CD4-positive, alpha-beta T cell (primary cell): ENCODE measurements at regions not wholly inside any gene's neighbourhood (a gene's known extent, or its start where the extent isn't known, plus 50 kb on each side); places are given as distances from the start of the nearest gene placed in this dataset.

Experiments
- ATAC-seq: fragments of 200-7000 bp; cut with Tn5 transposase; one replicate; pipeline ENCODE4 v1.10.0; 2022; ENCODE audit warnings: mild to moderate bottlenecking; ENCODE audit not compliant: poor library complexity
- CTCF ChIA-PET: fragments of 350-600 bp; sonication (Branson Sonifier 250); formaldehyde crosslinking; loops from one replicate; lab custom pipeline; 2021; ENCODE audit warnings: antibody characterized with exemption, inconsistent platforms; lab: Charles Lee
- POLR2A ChIA-PET: fragments of 350-600 bp; sonication (Branson Sonifier 250); formaldehyde crosslinking; loops from one replicate; lab custom pipeline; 2021; ENCODE audit warnings: antibody characterized with exemption, inconsistent platforms; lab: Charles Lee
- DNase-seq, 14 experiments: peaks; one replicate each; pipeline ENCODE4 v3.0.0-alpha.2; 2013 to 2020; ENCODE audit warnings: mixed read lengths in 2 of 14
- H3K27ac ChIP-seq, 2 donors: one replicate each; pipeline versions ENCODE4 v1.5.1 to v1.7.0; 2013; ENCODE audit warnings: low read length in 2 of 2, low read depth in 1 of 2, mild to moderate bottlenecking in 1 of 2
- H3K27me3 ChIP-seq, 2 experiments: 1 replicate in 1 of 2; 2 replicates in 1 of 2; pipeline versions ENCODE4 v1.6.1 to v1.7.0; 2013; ENCODE audit warnings: low read length in 2 of 2, control low read depth in 1 of 2, mild to moderate bottlenecking in 1 of 2, moderate library complexity in 1 of 2; ENCODE audit not compliant: insufficient read depth in 2 of 2, control insufficient read depth in 1 of 2
- H3K36me3 ChIP-seq: one replicate; pipeline ENCODE4 v1.6.1; 2013; ENCODE audit warnings: low read length, control low read depth; ENCODE audit not compliant: insufficient read depth
- H3K4me1 ChIP-seq: one replicate; pipeline ENCODE4 v1.6.1; 2013; ENCODE audit warnings: low read length, control low read depth; ENCODE audit not compliant: insufficient read depth
- H3K4me3 ChIP-seq: one replicate; pipeline ENCODE4 v1.5.1; 2013; ENCODE audit warnings: mild to moderate bottlenecking, low read length, moderate library complexity
- H3K9me3 ChIP-seq, 2 experiments: 1 replicate in 1 of 2; 2 replicates in 1 of 2; pipeline versions ENCODE4 v1.6.1 to v1.7.0; 2013; ENCODE audit warnings: low read length in 2 of 2, mild to moderate bottlenecking in 2 of 2, control low read depth in 1 of 2, moderate library complexity in 1 of 2; ENCODE audit not compliant: control insufficient read depth in 1 of 2, insufficient read depth in 1 of 2
- H3K27ac Mint-ChIP-seq: one replicate; pipeline ENCODE4 v1.8.0; 2020; ENCODE audit warnings: mixed read lengths
- H3K27me3 Mint-ChIP-seq: one replicate; pipeline ENCODE4 v1.8.0; 2021; ENCODE audit warnings: mixed read lengths
- H3K36me3 Mint-ChIP-seq: one replicate; pipeline ENCODE4 v1.8.0; 2021; ENCODE audit warnings: low read depth, mixed read lengths
- H3K4me1 Mint-ChIP-seq: one replicate; pipeline ENCODE4 v1.8.0; 2021; ENCODE audit warnings: low read depth, mixed read lengths
- H3K4me3 Mint-ChIP-seq: one replicate; pipeline ENCODE4 v1.8.0; 2020; ENCODE audit warnings: mild to moderate bottlenecking, mixed read lengths
- H3K9me3 Mint-ChIP-seq: one replicate; pipeline ENCODE4 v1.8.0; 2020; ENCODE audit warnings: mixed read lengths
- CTCF ChIP-seq: fragments of 200-600 bp; IDR thresholded peaks from one replicate; pipeline ENCODE4 v1.8.0; 2022; ENCODE audit warnings: antibody characterized with exemption, mild to moderate bottlenecking
- intact Hi-C, 2 experiments: fragments of 100-400 bp; cut with DNase I in 1 of 2; cut with micrococcal nuclease in 1 of 2; formaldehyde crosslinking; loops; one replicate each; pipeline versions ENCODE4 v1.15.1 to v1.9.0; 2023 to 2025; cut with DNase I, micrococcal nuclease

- DNase-seq (no peak), ATAC-seq (no peak)
- TF ChIP-seq CTCF, result no peak
- Histone ChIP-seq H3K36me3 (no peaks in the 10 kb centered on the region), H3K27me3 (peaks cover 0 to 3% of the 10 kb centered on the region in 2 experiments), H3K4me1 (no peaks in the 10 kb centered on the region), H3K9me3 (no peaks in the 10 kb centered on the region), H3K27ac (no peak overlapping the region), H3K4me3 (no peak overlapping the region)
- H3K27ac Mint-ChIP-seq, result no peak overlapping the region
- no peaks in the 10 kb centered on the region for H3K36me3 Mint-ChIP-seq
- no peaks in the 10 kb centered on the region for H3K27me3 Mint-ChIP-seq
- no peak overlapping the region for H3K4me3 Mint-ChIP-seq
- POLR2A ChIA-PET, result no interaction called here
- H3K9me3 Mint-ChIP-seq, result no peaks in the 10 kb centered on the region
- CTCF ChIA-PET, result no interaction called here
- intact Hi-C loops, result no loop called here
- no peaks in the 10 kb centered on the region for H3K4me1 Mint-ChIP-seq
These were observed 341.7 kb downstream of the UQCRFS1 start for GRCh38 chr19:28871099-28871725.

GRCh38 chr19:28869459-28869858 is 343.5 kb downstream of the UQCRFS1 start:
- no peaks in the 10 kb centered on the region for H3K36me3 Mint-ChIP-seq
- no peaks in the 10 kb centered on the region for H3K27me3 Mint-ChIP-seq
- no peak overlapping the region for H3K27ac ChIP-seq
- DNase-seq, result no peak
- ATAC-seq, result no peak
- H3K36me3 ChIP-seq, result no peaks in the 10 kb centered on the region
- TF ChIP-seq CTCF, result no peak
- H3K4me3 ChIP-seq, result no peak overlapping the region
- POLR2A ChIA-PET, result no interaction called here
- CTCF ChIA-PET, result no interaction called here
- intact Hi-C loops, result no loop called here
- no peaks in the 10 kb centered on the region for H3K9me3 Mint-ChIP-seq
- H3K4me1 ChIP-seq, result no peaks in the 10 kb centered on the region
- peaks cover 0 to 3% of the 10 kb centered on the region in 2 experiments for H3K27me3 ChIP-seq
- no peak overlapping the region for H3K4me3 Mint-ChIP-seq
- no peaks in the 10 kb centered on the region for H3K9me3 ChIP-seq
- no peaks in the 10 kb centered on the region for H3K4me1 Mint-ChIP-seq
- no peak overlapping the region for H3K27ac Mint-ChIP-seq

DNA sequence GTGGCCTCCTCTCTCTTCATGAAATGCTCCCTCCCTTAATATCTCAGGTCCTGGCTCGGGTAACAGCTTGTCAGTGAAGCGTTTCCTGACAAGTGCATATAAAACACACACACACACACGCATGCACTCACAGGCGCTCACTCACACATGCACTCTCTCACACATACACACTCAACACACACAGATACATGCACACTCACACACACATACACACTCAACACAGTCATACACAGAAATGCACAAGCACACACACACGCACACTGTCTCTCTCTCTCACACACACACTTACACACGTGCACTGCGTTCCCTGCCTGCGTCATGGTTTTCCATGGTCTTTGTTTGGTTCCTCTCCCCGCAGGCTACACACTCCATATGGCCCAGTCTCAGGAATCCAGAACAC is 344.1 kb downstream of the UQCRFS1 start:
- no peak for ATAC-seq
- no peaks in the 10 kb centered on the region for H3K4me1 ChIP-seq
- H3K27me3 Mint-ChIP-seq, result no peaks in the 10 kb centered on the region

More for the DNA sequence above, 344.1 kb downstream of the UQCRFS1 start:
- no peaks in the 10 kb centered on the region for H3K4me1 Mint-ChIP-seq
- peaks cover 0 to 3% of the 10 kb centered on the region in 2 experiments for H3K27me3 ChIP-seq
- H3K4me3 ChIP-seq, result no peak overlapping the region
- no peak overlapping the region for H3K4me3 Mint-ChIP-seq
- H3K36me3 Mint-ChIP-seq, result no peaks in the 10 kb centered on the region
- POLR2A ChIA-PET, result no interaction called here
- H3K9me3 Mint-ChIP-seq, result no peaks in the 10 kb centered on the region
- TF ChIP-seq CTCF, result no peak
- H3K27ac ChIP-seq, result no peak overlapping the region
- intact Hi-C loops, result no loop called here
- H3K9me3 ChIP-seq, result peaks cover 0 to 2% of the 10 kb centered on the region in 2 experiments
- H3K27ac Mint-ChIP-seq, result no peak overlapping the region
- DNase-seq, result no peak
- CTCF ChIA-PET, result no interaction called here
- H3K36me3 ChIP-seq, result no peaks in the 10 kb centered on the region
